GM21423 (cell line): ENCODE measurements at regions not wholly inside any gene's neighbourhood (a gene's known extent, or its start where the extent isn't known, plus 50 kb on each side); places are given as distances from the start of the nearest gene placed in this dataset.
"Not testable (repeated sequence)": the region's sequence is repeated elsewhere in the genome, so short reads cannot be mapped to it uniquely, and the experiment has no call there.

Experiments used
- ATAC-seq: cut with Tn5 transposase; IDR thresholded peaks from one replicate; pipeline ENCODE4 v1.9.1; 2021; ENCODE audit warnings: mild to moderate bottlenecking, moderate library complexity; ENCODE audit not compliant: unreplicated experiment

DNA sequence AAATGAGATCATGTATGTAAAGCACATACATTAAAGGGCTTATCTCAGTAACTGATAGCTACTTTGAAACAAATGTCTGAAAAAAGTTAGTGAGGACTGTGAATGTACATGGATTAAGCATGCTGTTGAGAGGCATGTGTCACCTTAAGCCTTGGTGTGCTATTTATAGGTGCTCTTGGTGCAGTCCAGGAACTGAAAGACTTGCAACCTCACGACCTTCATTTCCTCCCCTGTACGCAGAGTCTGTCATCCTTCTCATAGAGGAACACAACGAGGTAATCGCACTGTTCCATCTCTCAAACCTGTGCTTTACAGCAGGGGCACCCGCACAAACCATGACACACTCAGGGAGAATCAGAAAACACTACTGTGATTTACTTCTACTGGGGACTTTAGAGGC is 65.6 kb downstream of the UFM1 start:
- ATAC-seq, result peak; percentile 99

DNA sequence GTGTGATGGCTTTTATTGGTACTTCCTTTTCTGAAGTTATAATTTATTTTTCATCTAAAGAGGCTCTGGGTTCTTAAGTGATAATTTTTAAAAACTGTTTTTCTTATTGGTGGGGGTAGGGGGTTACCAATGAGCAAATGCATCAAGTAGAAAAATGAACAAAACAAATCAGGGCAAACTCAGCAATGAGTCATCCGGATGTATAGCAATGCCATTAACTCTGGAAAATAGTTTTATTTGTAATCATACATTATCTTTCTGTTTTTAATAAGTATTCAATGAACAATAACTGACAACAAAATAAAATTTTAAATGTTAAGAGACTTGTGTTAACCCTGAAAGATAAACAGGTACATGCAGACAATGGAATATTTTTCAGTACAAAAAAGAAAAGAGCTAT is 67.6 kb downstream of the UFM1 start:
- no peak for ATAC-seq

DNA sequence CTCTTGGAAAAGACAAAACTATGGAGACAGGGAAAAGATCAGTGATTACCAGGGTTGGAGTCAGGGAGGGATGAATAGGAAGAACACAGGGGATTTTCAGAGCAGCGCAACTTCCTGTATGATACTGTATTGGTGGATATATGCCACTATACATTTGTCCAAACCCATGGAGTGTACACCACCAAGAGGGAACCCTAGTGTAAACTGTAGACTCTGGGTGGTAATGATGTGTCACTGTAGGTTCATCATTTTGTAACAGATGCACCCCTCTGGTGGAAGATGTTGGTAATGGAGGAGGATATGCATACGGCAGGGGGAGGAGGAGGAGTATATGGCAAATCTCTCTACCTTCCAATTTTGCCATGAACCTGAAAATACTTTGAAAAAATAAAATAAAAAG is 68.1 kb downstream of the UFM1 start:
- peak; percentile 35 for ATAC-seq

DNA sequence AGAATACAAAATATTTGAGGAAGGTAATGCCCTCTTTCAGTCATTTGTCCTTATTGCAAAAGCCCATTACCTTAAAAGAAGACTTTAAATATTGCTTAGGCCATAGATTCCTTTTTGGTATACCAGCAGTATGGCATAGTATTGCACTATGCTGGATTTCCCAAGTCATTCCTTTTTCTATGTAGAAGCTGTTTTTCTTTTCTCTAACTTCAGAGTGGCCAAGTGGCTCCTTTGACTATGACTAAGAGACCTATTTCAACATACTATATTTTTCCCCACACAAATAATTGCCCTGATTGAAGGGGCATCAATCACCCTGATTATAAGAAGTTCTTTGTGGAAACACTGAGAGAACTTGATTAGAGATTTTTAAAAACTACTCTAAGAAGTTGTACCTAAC is 68.6 kb downstream of the UFM1 start:
- no peak for ATAC-seq

DNA sequence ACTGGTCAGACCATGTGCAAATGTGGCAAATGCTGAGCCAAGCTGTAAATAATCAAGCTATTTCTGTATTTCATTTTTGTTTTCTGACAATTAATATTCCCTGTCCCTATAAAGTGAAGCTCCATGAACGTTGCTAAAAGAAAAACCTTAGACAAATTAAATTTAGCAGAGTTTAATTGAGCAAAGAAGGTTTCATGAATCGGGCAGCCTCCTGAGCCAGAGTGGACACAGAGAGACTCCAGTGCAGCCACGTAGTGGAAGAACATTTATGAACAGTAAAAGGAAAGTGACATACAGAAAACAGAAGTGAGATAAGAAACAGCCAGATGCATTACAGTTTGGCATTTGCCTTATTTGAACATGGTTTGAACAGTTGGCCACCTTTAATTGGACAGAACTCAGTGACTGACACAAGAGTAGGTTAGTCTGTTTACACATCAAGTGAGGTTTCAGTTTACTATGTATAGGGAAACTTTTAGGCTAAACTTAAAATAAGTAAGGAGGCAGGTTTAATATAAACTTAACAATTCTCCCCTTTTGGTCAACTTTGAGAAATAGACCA is 69.7 kb downstream of the UFM1 start:
- ATAC-seq, result no peak

DNA sequence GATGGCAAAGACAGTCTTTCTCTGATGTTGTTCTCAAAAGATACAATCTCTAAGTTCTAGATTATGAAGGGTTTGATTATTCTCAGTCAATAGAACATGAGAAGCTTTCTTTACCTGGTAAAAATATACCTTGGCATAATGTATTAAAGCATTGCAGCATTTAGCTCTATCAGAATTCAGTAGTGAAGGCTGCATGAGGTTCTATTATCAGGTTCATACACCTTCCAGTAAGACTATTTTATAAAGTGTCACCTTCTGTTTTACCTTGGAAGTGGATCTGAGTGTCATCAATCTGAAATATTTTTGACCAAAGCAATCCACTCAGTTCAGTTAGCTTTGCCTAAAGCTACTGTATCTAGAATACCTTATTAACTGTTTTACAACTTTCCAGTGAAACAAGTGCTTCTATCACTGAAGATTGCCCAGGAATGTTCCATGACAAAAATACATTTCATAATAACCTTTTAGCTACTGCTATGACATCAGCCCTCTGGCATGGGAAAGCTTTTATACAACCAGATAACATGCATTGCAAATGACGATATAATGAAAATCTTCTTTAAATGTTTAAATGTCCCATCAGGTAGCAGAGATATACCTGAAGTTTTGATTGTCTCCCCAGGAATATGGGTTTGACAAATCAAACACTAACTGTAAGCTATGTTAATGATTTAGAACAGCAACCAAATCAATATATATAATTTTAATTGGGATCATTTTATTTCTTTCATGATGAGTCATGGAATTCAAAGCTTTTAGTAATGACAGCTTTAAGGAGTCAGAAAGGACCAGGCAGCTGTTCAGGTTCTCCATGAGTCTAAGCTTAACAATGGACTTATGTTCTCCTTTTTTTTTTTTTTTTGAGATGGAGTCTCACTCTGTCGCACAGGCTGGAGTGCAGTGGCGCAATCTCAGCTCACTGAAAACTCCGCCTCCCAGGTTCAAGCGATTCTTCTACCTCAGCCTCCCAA is 72.2 kb downstream of the UFM1 start:
- no peak for ATAC-seq

DNA sequence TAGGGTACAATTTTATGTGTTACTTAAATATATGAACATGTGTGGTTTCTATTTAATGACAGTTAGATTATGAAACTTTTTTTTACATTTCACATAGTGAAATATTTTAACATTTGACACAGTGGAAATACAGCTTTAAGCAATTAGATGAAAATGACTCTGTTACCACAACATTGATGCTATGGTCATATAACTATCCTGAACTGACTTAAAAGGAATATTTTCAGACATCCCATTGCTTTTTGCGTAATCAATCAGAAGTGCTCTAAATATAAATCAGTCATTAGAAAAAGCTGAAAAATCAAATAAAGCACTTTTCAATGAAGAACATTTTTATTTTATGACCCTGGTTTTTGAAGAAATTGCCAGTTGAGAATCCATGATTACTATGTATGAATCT is 80.3 kb downstream of the UFM1 start:
- ATAC-seq, result no peak

DNA sequence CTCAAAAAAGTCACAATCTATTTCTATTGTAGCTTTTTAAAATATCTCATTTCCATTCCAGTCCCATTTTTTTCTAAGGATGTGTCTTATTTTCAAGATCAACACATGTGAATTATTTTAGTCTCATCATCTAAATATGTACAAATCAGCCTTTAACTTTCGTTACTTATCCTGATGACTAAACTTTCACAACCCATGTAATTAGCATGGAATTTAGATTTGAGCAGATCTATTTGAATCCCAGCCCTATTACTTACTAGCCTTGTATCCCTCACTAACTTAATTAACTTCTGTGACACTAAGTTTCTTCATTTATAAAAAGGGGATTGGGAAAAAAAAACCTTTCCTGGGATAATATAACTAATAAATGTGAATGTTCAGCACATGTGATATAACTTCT is 81.1 kb downstream of the UFM1 start:
- no peak for ATAC-seq

DNA sequence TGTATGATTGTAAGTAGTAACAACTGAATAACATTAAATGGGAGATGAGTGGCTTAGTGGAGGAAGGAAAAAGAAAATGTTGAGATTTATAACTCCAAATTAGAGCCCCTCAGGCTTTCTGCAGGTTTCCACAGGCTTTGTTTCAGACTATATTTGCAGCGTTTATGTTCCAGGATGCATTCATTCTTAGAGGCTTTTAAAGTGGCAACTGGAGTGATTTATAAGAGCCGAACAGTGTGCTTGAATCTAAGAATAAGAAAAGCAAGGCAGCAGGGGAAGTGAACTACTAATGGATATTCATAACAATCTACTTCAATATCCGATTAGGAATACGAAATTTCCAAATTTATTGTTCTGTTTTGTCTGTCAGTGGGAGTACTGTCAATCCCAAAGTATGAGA is 91.0 kb downstream of the UFM1 start:
- ATAC-seq, result no peak

DNA sequence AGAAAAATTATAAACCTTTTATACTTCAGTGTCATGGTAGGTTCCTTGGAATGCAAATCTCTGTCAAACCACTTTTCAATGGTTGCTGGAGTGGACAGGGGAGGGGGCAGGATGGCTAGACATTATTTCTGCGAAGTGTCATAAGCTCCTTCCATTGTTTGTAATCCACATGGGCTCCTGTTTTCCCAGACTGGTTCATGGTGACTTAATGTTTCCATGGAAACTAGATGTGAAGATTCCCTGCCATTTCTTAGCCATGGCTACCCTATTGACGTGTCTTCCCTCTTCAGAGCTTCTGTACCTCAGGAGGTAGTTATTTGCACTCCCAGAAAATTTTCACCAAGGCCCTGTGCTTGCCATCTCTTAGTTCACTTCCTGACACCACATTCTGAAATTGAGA is 95.3 kb downstream of the UFM1 start:
- ATAC-seq, result no peak

DNA sequence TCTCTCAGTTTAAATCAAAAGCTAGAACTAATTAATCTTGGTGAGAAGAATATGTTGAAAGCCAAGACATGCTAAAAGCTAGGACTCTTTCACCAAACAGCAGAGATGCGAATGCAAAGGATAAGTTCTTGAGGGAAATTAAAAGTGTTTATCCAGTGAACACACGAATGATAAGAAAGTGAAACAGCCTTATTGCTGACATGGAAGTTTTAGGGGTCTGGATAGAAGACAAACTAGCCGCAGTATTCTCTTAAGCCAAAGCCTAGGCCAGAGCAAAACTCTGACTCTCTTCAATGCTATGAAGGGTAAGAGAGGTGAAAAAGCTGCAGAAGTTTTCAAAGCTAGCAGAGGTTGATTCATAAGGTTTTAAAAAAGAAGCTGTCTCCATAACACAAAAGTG is 103.0 kb downstream of the UFM1 start:
- no peak for ATAC-seq

DNA sequence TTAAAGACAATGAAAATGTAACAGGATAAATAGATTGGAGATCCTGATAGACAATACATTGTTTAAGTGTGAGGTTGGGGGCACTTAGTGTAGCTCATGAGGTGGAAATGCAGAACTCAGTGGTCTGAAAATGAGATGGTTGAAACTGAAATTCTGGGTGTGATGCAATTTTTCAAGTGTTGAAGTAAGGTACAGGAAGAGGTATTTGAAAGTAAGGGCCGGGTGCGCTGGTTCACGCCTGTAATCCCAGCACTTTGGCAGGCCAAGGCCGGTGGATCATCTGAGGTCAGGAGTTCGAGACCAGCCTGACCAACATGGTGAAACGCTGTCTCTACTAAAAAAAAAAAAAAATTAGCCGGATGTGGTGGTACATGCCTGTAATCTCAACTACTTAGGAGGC is 113.0 kb downstream of the UFM1 start:
- no peak for ATAC-seq

DNA sequence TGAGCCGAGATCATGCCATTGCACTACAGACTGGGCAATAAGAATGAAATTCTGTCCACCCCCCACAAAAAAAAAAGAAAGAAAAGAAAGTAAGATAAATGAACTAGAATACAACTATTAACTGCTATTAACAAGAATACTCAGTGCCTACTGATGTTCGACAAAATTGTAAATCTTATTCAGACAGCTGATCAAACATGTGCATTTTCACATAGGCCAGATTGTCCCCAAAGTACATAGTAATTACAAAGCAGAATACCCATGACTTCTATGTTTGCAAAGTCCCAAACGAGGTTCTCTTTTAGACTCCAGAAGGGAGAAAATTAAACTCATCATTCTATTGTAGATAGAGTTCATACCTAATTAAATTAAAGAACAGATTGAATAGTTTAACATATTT is 113.4 kb downstream of the UFM1 start:
- ATAC-seq, result no peak

DNA sequence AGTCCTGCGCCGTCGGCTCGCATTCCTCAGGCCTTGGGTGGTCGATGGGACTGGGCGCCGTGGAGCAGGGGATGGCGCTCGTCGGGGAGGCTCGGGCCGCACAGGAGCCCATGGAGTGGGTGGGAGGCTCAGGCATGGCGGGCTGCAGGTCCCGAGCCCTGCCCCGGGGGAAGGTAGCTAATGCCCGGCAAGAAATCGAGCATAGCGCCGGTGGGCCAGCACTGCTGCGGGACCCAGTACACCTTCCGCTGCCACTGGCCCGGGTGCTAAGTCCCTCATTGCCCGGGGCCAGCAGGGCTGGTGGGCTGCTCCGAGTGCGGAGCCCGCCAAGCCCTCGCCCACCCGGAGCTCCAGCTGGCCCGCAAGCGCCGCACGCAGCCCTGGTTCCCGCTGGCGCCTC is 122.8 kb downstream of the UFM1 start:
- not testable (repeated sequence) for ATAC-seq

DNA sequence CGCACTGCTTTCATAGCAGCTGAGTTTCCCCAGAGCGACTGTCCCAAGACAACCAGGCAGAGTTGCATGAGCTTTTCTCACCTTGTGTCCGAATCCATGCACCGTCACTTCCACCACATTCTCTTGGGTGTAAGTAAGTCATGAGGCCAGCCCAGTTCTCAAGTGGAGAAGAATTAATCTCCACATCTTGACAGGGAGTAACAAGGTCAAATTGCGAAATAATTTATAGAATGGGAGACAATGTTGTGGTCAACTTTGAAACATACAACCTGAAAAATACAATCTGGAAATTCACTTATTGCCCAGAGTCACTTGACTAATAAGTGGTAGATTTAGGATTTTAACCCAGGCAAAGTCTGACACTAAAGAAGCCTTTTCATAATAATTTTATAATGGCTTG is 123.7 kb downstream of the UFM1 start:
- ATAC-seq, result no peak

DNA sequence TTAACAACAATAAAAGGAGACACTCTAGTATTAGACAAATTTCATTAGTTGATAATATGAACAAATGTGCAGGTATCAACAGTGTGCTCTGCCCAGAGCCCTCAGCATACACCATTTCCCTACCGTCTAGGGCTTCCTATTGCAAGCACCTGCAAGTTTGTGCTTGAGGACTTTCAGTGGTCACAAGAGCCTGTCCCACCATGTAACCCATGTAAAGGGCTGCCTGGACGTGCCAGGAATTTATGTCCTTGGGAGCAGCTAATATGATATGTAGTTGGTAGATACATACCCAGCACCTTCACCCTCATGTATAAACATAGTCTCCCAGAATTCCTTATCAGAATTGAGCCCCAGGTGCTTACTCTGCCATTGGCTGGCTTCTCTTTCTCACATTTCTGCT is 128.0 kb downstream of the UFM1 start:
- ATAC-seq, result no peak

DNA sequence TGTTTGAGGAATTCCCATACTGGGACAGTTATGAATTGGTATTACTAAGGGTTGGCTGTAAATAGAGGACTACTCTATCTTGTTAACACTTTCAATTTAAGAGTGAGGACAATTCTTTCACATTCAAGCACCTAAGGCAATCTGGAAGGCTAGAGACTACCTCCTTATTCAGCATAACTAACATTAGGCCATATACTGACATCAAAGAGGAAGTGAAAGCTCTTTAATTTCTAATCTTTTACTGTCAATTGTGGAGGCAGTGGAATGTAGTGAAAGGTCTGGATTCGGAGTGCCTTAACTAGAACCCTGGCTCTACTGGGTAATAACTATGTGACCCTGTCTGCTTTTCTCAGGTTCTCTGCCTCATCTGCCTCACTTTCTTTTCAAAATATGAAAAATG is 134.0 kb downstream of the UFM1 start:
- no peak for ATAC-seq

DNA sequence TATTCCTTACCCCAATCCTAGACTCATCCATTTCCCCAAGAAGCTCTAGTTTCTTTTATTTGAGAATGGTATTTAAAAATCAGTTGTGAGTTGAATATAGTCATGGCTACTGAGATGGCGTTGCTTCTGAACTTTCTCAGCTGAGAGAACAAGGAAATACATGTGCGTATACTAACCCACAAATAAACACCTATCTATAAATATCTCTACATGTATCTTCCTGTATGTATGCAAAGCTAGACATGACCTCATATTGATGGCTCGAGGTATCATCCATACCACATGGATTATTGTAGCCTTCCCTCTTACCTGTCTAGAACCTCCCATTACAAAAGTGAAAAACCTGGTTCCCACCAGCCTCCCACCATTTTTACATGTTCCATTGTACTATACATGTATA is 141.0 kb downstream of the UFM1 start:
- no peak for ATAC-seq

DNA sequence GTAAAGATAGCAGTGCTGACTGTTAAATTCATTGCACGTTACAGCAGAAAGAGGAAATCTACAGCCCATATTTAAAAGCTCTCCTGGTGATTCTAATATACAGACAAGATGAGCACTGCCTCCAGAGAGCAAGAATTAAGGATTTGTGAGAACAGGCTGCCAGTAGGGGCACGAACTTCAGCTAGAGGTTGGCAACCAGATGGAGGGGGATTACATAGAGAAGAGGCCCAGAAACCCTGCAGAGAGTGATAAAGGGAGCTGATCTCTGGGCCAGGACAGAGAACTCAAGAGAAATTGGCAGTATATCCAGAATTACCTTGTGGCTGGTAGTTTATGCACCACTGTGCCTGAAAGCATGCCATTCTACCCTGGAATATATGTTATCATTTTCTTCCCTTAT is 144.8 kb downstream of the UFM1 start:
- no peak for ATAC-seq

DNA sequence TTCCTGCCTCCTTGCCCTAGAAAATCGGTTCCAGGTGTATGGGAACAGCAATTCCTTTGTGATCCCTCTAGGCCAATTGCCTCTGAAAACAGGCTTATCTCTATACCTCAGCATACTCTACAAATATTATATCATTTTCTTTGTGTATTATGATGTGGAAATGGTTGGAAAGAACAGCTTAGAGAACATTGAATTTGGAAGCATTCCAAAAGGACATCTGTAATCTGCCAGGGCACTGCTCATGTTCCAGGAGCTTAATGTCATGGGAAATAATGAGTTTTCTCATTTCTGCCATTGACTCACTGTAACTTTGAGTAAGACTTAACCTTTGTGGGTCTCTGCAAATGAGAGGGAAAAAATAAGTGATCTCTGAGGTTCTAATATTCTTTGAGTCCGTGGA is 147.3 kb downstream of the UFM1 start:
- ATAC-seq, result no peak

DNA sequence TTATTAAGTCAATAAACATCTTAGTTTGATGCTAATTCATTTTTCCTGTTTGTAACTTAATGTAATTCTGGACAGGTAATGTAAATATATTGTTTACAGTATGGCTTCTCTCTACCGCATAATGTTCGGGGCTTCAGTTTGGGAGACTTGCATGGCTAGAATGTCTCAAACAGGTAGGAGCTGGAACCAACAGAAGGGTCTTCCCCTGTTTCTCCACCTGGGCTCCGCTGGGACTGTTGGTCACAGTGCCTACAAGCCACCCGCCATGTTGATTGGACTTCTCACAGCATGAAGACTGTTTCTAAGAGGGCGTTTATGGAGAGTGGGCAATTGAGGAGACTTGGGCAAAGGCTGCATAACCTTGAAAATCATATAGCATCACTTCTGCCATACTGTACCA is 148.6 kb downstream of the UFM1 start:
- no peak for ATAC-seq

DNA sequence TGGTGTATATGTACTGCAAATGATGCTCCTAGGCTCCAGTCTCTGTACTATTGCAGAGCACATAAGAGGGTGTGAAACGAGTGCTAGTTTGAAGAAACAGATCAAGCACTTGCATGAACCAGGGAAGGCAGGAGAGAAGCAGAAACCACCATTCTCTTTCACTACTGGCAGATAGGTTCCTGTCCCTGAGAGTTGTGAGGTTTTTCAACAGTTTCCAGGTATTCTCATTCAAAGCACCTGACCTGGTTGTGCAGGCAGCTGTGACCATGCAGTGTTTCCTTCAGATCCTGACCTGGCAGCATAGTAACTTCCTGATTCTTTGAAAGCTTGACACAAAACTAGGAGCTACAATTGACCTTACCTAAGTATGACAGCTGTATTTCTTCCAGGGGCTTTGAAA is 164.9 kb downstream of the UFM1 start:
- no peak for ATAC-seq

DNA sequence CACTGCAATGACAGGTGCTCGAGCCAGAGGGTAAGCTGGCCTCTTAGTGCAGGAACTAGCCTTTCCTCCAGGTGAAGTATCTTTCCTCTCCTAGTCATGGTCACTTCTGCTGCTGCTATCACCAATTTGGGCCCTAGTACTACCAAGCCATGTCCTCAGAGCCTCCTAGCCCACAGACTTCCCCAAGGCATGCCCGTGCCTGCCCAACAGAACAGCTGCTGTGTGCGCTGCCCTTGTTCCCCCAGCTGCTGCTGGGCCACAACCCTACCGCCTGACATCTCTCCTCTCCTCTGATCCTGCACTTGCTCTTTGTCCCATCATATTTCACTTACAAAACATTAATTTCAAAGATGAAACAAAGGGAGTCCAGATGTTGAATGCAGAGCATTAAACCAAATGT is 168.5 kb upstream of the FREM2 start:
- no peak for ATAC-seq
